ENCODE measurements at regions not wholly inside any gene's neighbourhood (a gene's known extent, or its start where the extent isn't known, plus 50 kb on each side); places are given as distances from the start of the nearest gene placed in this dataset.

GRCh38 chr5:13249854-13250253, 694.6 kb downstream of the DNAH5 start:
- TF ChIP-seq CTCF (IDR thresholded peaks at IDR 0.05) (no peak), EP300 (IDR thresholded peaks at IDR 0.05) (no peak), POLR2A (IDR thresholded peaks at IDR 0.05) (no peak)
